ENCODE measurements at regions not wholly inside any gene's neighbourhood (a gene's known extent, or its start where the extent isn't known, plus 50 kb on each side); places are given as distances from the start of the nearest gene placed in this dataset.

GRCh38 chr2:198890490-198890889 lies 567.2 kb downstream of the SATB2 start:
- no peak for DNase-seq (ENCODE audit: low read depth)
- no peak overlapping the region for H3K4me3 ChIP-seq (ENCODE audit: low read depth, low read length)
- no peak for TF ChIP-seq CTCF (IDR thresholded peaks at IDR 0.05; ENCODE audit: insufficient read depth, low read depth, low read length, missing control alignments)

- H3K4me3 ChIP-seq (ENCODE audit: low read depth, low read length): no peak overlapping the region
- DNase-seq (ENCODE audit: low read depth): no peak
- no peak for TF ChIP-seq CTCF (IDR thresholded peaks at IDR 0.05; ENCODE audit: insufficient read depth, low read depth, low read length, missing control alignments)
These were observed 574.1 kb downstream of the SATB2 start for GRCh38 chr2:198883604-198884003.

- no peak for TF ChIP-seq CTCF (IDR thresholded peaks at IDR 0.05; ENCODE audit: insufficient read depth, low read depth, low read length, missing control alignments)
- H3K4me3 ChIP-seq (ENCODE audit: low read depth, low read length): no peak overlapping the region
- DNase-seq (ENCODE audit: low read depth): no peak
These were observed 576.8 kb downstream of the SATB2 start for GRCh38 chr2:198880986-198881385.

GRCh38 chr2:198880421-198880820 lies 577.3 kb downstream of the SATB2 start:
- H3K4me3 ChIP-seq (ENCODE audit: low read depth, low read length): no peak overlapping the region
- no peak for DNase-seq (ENCODE audit: low read depth)
- TF ChIP-seq CTCF (IDR thresholded peaks at IDR 0.05; ENCODE audit: insufficient read depth, low read depth, low read length, missing control alignments): no peak

- no peak overlapping the region for H3K4me3 ChIP-seq (ENCODE audit: low read depth, low read length)
- TF ChIP-seq CTCF (IDR thresholded peaks at IDR 0.05; ENCODE audit: insufficient read depth, low read depth, low read length, missing control alignments): no peak
- peak; percentile 55 for DNase-seq (ENCODE audit: low read depth)
These were observed 583.3 kb downstream of the SATB2 start for GRCh38 chr2:198874472-198874858.

GRCh38 chr2:198873503-198874471 lies 584.0 kb downstream of the SATB2 start:
- DNase-seq (ENCODE audit: low read depth): no peak
- H3K4me3 ChIP-seq (ENCODE audit: low read depth, low read length): no peak overlapping the region
- no peak for TF ChIP-seq CTCF (IDR thresholded peaks at IDR 0.05; ENCODE audit: insufficient read depth, low read depth, low read length, missing control alignments)

Data from GM12865 (cell line).